Nephron (organoid): ENCODE measurements at regions not wholly inside any gene's neighbourhood (a gene's known extent, or its start where the extent isn't known, plus 50 kb on each side); places are given as distances from the start of the nearest gene placed in this dataset.

Experiments used
- H3K27ac Mint-ChIP-seq, 3 experiments: 2 replicates each; pipeline ENCODE4 v1.8.0; 2020; ENCODE audit warnings: mixed read lengths in 3 of 3, mild to moderate bottlenecking in 2 of 3, moderate library complexity in 1 of 3
- H3K27me3 Mint-ChIP-seq: 2 replicates; pipeline ENCODE4 v1.8.0; 2021; ENCODE audit warnings: low read depth, mild to moderate bottlenecking, moderate library complexity, mixed read lengths
- H3K36me3 Mint-ChIP-seq: 2 replicates; pipeline ENCODE4 v1.8.0; 2020; ENCODE audit warnings: low read depth, mixed read lengths
- H3K4me1 Mint-ChIP-seq: 2 replicates; pipeline ENCODE4 v1.8.0; 2020; ENCODE audit warnings: mixed read lengths
- H3K4me3 Mint-ChIP-seq, 3 experiments: 2 replicates each; pipeline ENCODE4 v1.8.0; 2020; ENCODE audit warnings: mild to moderate bottlenecking in 3 of 3, mixed read lengths in 3 of 3, moderate library complexity in 2 of 3
- H3K9me3 Mint-ChIP-seq: 2 replicates; pipeline ENCODE4 v1.8.0; 2020; ENCODE audit warnings: mixed read lengths
- CTCF ChIP-seq, 3 experiments: fragments of 200-600 bp; sonication (generic); IDR thresholded peaks; one replicate each; pipeline ENCODE4 v1.5.0; 2021; ENCODE audit warnings: antibody characterized with exemption in 3 of 3; ENCODE audit not compliant: unreplicated experiment in 3 of 3

- no peak for TF ChIP-seq CTCF (IDR thresholded peaks at IDR 0.05; ENCODE audit: unreplicated experiment in 3 of 3)
- peaks cover 13% of the 10 kb centered on the region for H3K9me3 Mint-ChIP-seq
These were observed 51.9 kb upstream of the COMTD1 start for GRCh38 chr10:75287697-75288096.

GRCh38 chr10:75286901-75287300 is 51.1 kb upstream of the COMTD1 start:
- no peak overlapping the region for H3K4me3 Mint-ChIP-seq
- H3K36me3 Mint-ChIP-seq, result peaks cover 4% of the 10 kb centered on the region
- TF ChIP-seq CTCF (IDR thresholded peaks at IDR 0.05; ENCODE audit: unreplicated experiment in 3 of 3), result no peak
- H3K9me3 Mint-ChIP-seq, result peaks cover 13% of the 10 kb centered on the region
- H3K27ac Mint-ChIP-seq, result peak overlapping the region in 1 of 3 experiments; percentile 26
- H3K27me3 Mint-ChIP-seq, result peaks cover 41% of the 10 kb centered on the region
- peaks cover 26% of the 10 kb centered on the region for H3K4me1 Mint-ChIP-seq

More at GRCh38 chr10:75287697-75288096, 51.9 kb upstream of the COMTD1 start:
- Mint-ChIP-seq H3K4me1 (peaks cover 21% of the 10 kb centered on the region), H3K27me3 (peaks cover 39% of the 10 kb centered on the region), H3K36me3 (peaks cover 4% of the 10 kb centered on the region), H3K27ac (no peak overlapping the region), H3K4me3 (no peak overlapping the region)
